NB4 (cell line): ENCODE measurements at regions not wholly inside any gene's neighbourhood (a gene's known extent, or its start where the extent isn't known, plus 50 kb on each side); places are given as distances from the start of the nearest gene placed in this dataset.

Source experiments
- MYC ChIP-seq: IDR thresholded peaks from 2 replicates; pipeline ENCODE4 v1.6.1; 2011; ENCODE audit warnings: low read depth, low read length
- POLR2A ChIP-seq: IDR thresholded peaks from 2 replicates; pipeline ENCODE4 v1.6.1; 2011; ENCODE audit warnings: mild to moderate bottlenecking; ENCODE audit not compliant: insufficient read length; ENCODE audit errors: extremely low read depth
- TF ChIP-seq, protein P1 (sequence below): IDR thresholded peaks from one replicate; pipeline ENCODE4 v1.5.1; 2012; ENCODE audit warnings: low read depth, low read length
- TF ChIP-seq, protein P2 (sequence below): IDR thresholded peaks from 2 replicates; pipeline ENCODE4 v1.6.1; 2011; ENCODE audit warnings: low read depth, low read length

DNA sequence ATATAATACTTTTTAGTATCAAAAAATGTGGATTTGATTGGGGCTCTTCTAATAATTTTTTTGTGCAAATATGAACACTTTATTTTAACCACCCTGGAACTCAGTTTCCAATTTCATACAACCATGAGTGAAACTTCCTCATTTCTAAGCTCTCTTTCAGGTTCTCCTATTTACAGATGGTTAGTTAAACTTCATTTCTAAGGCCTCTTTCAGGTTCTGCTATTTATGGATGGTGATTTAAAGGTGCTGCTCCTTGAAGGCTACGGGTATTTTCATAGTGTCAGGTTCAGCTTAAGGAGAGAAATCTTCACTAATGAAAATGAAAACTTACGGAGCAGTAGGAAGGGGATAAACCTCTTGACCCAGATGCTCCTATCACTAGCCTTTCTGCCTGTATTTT lies 568.3 kb downstream of the KIF20B start:
- TF ChIP-seq, protein P1, sequence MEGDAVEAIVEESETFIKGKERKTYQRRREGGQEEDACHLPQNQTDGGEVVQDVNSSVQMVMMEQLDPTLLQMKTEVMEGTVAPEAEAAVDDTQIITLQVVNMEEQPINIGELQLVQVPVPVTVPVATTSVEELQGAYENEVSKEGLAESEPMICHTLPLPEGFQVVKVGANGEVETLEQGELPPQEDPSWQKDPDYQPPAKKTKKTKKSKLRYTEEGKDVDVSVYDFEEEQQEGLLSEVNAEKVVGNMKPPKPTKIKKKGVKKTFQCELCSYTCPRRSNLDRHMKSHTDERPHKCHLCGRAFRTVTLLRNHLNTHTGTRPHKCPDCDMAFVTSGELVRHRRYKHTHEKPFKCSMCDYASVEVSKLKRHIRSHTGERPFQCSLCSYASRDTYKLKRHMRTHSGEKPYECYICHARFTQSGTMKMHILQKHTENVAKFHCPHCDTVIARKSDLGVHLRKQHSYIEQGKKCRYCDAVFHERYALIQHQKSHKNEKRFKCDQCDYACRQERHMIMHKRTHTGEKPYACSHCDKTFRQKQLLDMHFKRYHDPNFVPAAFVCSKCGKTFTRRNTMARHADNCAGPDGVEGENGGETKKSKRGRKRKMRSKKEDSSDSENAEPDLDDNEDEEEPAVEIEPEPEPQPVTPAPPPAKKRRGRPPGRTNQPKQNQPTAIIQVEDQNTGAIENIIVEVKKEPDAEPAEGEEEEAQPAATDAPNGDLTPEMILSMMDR: no peak
- TF ChIP-seq POLR2A (no peak), MYC (no peak)
- TF ChIP-seq, protein P2, sequence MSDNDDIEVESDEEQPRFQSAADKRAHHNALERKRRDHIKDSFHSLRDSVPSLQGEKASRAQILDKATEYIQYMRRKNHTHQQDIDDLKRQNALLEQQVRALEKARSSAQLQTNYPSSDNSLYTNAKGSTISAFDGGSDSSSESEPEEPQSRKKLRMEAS: no peak
